Mucosa of descending colon (tissue), 3 donors: ENCODE measurements at regions not wholly inside any gene's neighbourhood (a gene's known extent, or its start where the extent isn't known, plus 50 kb on each side); places are given as distances from the start of the nearest gene placed in this dataset.

Experiments used
- ATAC-seq: fragments of 200-7000 bp; cut with Tn5 transposase; one replicate; pipeline ENCODE4 v1.9.1; 2020; ENCODE audit warnings: mild to moderate bottlenecking, moderate library complexity
- DNase-seq, 3 donors: peaks; one replicate each; pipeline ENCODE4 v3.0.0-alpha.2; 2020
- H3K36me3 ChIP-seq: fragments of 200-600 bp; one replicate; pipeline ENCODE4 v1.8.0; 2021; ENCODE audit warnings: low read depth, mild to moderate bottlenecking
- H3K4me1 ChIP-seq: fragments of 200-600 bp; one replicate; pipeline ENCODE4 v1.8.0; 2021; ENCODE audit warnings: low read depth, mild to moderate bottlenecking
- H3K4me3 ChIP-seq: fragments of 200-600 bp; one replicate; pipeline ENCODE4 v1.8.0; 2021; ENCODE audit warnings: mild to moderate bottlenecking
- H3K9me3 ChIP-seq: fragments of 200-600 bp; one replicate; pipeline ENCODE4 v1.8.0; 2021; ENCODE audit warnings: mild to moderate bottlenecking
- CTCF ChIP-seq: fragments of 200-600 bp; IDR thresholded peaks from one replicate; pipeline ENCODE4 v1.8.0; 2022; ENCODE audit warnings: antibody characterized with exemption, mild to moderate bottlenecking
- intact Hi-C, 2 donors: fragments of 100-400 bp; cut with DNase I in 1 of 2; cut with micrococcal nuclease in 1 of 2; formaldehyde crosslinking; loops; one replicate each; pipeline versions ENCODE4 v1.11.0 to v1.11.1; 2022; cut with DNase I, micrococcal nuclease
- donor health status: DM: no; HTN: no; CAD: no; lungs with moderate emphysema.
- donor health status: DM: no; HTN: no; CAD: no.
- donor health status: DM: no; HTN: yes; CAD: no.

- DNase-seq (no peak), ATAC-seq (no peak)
- TF ChIP-seq CTCF: no peak
- H3K36me3 ChIP-seq: no peaks in the 10 kb centered on the region
- no peaks in the 10 kb centered on the region for H3K9me3 ChIP-seq
- no peaks in the 10 kb centered on the region for H3K4me1 ChIP-seq
- intact Hi-C loops: no loop called here
- H3K4me3 ChIP-seq: no peak overlapping the region
Measured at GRCh38 chr3:63097396-63097795, 180.7 kb upstream of the SYNPR start.

- DNase-seq (no peak), ATAC-seq (no peak)
- Histone ChIP-seq H3K36me3 (no peaks in the 10 kb centered on the region), H3K4me3 (no peak overlapping the region), H3K9me3 (no peaks in the 10 kb centered on the region), H3K4me1 (no peaks in the 10 kb centered on the region)
- TF ChIP-seq CTCF: no peak
- intact Hi-C loops: no loop called here
Measured at GRCh38 chr3:63116922-63117321, 161.2 kb upstream of the SYNPR start.

- ATAC-seq: no peak
- TF ChIP-seq CTCF: no peak
- no peaks in the 10 kb centered on the region for H3K4me1 ChIP-seq
- intact Hi-C loops: no loop called here
- no peak for DNase-seq
- no peak overlapping the region for H3K4me3 ChIP-seq
- H3K9me3 ChIP-seq: no peaks in the 10 kb centered on the region
- no peaks in the 10 kb centered on the region for H3K36me3 ChIP-seq
Measured at GRCh38 chr3:63124090-63124489, 154.0 kb upstream of the SYNPR start.

GRCh38 chr3:63126530-63126929, 151.6 kb upstream of the SYNPR start:
- Histone ChIP-seq H3K4me3 (no peak overlapping the region), H3K4me1 (no peaks in the 10 kb centered on the region), H3K36me3 (no peaks in the 10 kb centered on the region), H3K9me3 (no peaks in the 10 kb centered on the region)
- DNase-seq (no peak), ATAC-seq (no peak)
- intact Hi-C loops: no loop called here
- TF ChIP-seq CTCF: no peak

GRCh38 chr3:63128380-63128779, 149.7 kb upstream of the SYNPR start:
- no peaks in the 10 kb centered on the region for H3K9me3 ChIP-seq
- H3K36me3 ChIP-seq: no peaks in the 10 kb centered on the region
- DNase-seq (no peak), ATAC-seq (no peak)
- intact Hi-C loops: no loop called here
- H3K4me1 ChIP-seq: no peaks in the 10 kb centered on the region
- no peak for TF ChIP-seq CTCF
- no peak overlapping the region for H3K4me3 ChIP-seq

GRCh38 chr3:63130625-63131024, 147.5 kb upstream of the SYNPR start:
- intact Hi-C loops: no loop called here
- TF ChIP-seq CTCF: no peak
- H3K4me3 ChIP-seq: no peak overlapping the region
- ATAC-seq: no peak
- H3K4me1 ChIP-seq: no peaks in the 10 kb centered on the region
- H3K36me3 ChIP-seq: no peaks in the 10 kb centered on the region
- no peaks in the 10 kb centered on the region for H3K9me3 ChIP-seq
- DNase-seq: no peak
